ENCODE measurements at regions not wholly inside any gene's neighbourhood (a gene's known extent, or its start where the extent isn't known, plus 50 kb on each side); places are given as distances from the start of the nearest gene placed in this dataset.

DNA sequence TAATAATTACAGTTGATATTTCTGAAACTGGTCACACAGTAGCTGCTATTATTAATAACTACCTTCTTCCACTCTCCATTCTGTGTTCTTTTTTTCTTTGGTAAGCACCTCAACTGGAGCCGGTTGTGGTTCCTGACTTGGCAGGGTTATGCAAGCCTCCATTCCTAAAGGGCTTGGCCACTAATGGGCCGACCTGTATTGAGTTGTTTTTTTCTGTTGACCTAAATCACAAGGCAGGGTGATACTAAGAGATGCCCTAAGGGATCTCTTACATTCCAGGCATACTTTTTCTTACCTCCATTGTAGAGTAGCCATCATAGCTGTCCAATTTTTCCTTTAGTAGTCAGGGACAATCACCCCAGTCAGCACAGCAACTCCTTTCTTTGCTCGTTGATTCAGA lies 1295.8 kb upstream of the ADGRL3 start:
- no peak overlapping the region for H4K8ac ChIP-seq (ENCODE audit: extremely low read depth, insufficient read depth, low read length)
- H3K18ac ChIP-seq (ENCODE audit: extremely low read depth, low read length), result no peak overlapping the region
- no peaks in the 10 kb centered on the region; a peak in 1 of 4 replicates for H3K9me3 ChIP-seq (ENCODE audit: insufficient read depth in 2 of 2, low read depth in 1 of 2, low read length in 1 of 2)
- FAIRE-seq (no peak), DNase-seq (ENCODE audit: low read depth in 1 of 2, low spot score in 2 of 2) (no peak)
- no peak overlapping the region for H3K14ac ChIP-seq (ENCODE audit: insufficient read length)
- 93% methylated on average over 3 of the region's 3 CpGs; no CpG with 5 or more reads in 1 of the 2 experiments for WGBS, 2 experiments (ENCODE audit: extremely low coverage in 1 of 2, insufficient coverage in 1 of 2, insufficient read length in 1 of 2, insufficient replicate concordance in 2 of 2, low coverage in 1 of 2, low lambda C conversion rate in 2 of 2, missing lambda C conversion rate in 1 of 2)
- no peaks in the 10 kb centered on the region for H3K79me2 ChIP-seq (ENCODE audit: control insufficient read depth in 1 of 2, insufficient read depth in 2 of 2, low read length in 2 of 2)
- H3K4ac ChIP-seq (replicated peaks; ENCODE audit: insufficient read length, low read depth, low read length), result no peak overlapping the region
- no peaks in the 10 kb centered on the region for H3K27me3 ChIP-seq (replicated peaks in 1 of 4; ENCODE audit: control insufficient read depth in 3 of 4, extremely low read depth in 1 of 4, insufficient read depth in 3 of 4, low read length in 3 of 4)
- no peak overlapping the region for H3K4me2 ChIP-seq (ENCODE audit: insufficient read depth in 1 of 2, low read depth in 2 of 2, low read length in 2 of 2)
- H3K23ac ChIP-seq (ENCODE audit: insufficient read length), result no peak overlapping the region
- no peak overlapping the region for H2AK5ac ChIP-seq (ENCODE audit: low read depth, low read length)
- no peak overlapping the region for H3K4me3 ChIP-seq (ENCODE audit: extremely low read depth in 1 of 4, insufficient read depth in 2 of 4, low read depth in 3 of 4, low read length in 4 of 4)
- CTCF ChIA-PET (ENCODE audit: partially characterized antibody), result no interaction called here
- no peaks in the 10 kb centered on the region for H3K4me1 ChIP-seq (replicated peaks in 1 of 4; ENCODE audit: control insufficient read depth in 3 of 4, insufficient read depth in 4 of 4, low read length in 3 of 4)
- H2AFZ ChIP-seq (ENCODE audit: low read length), result no peak overlapping the region
- no peak overlapping the region for H3K9ac ChIP-seq (replicated peaks in 1 of 4; ENCODE audit: extremely low read depth in 1 of 4, low read depth in 3 of 4, low read length in 3 of 4)
- H3K23me2 ChIP-seq (ENCODE audit: low read depth, low read length), result no peaks in the 10 kb centered on the region
- POLR2A ChIA-PET (ENCODE audit: partially characterized antibody), result no interaction called here
- H3K36me3 ChIP-seq (ENCODE audit: control insufficient read depth in 2 of 4, insufficient read depth in 4 of 4, low read length in 3 of 4), result no peaks in the 10 kb centered on the region
- no peak overlapping the region for H2BK20ac ChIP-seq (ENCODE audit: low read length)
- no peak overlapping the region for H2BK12ac ChIP-seq (ENCODE audit: low read depth, low read length)
- no peak overlapping the region for H4K91ac ChIP-seq (replicated peaks; ENCODE audit: insufficient read length, low read length)
- no peak overlapping the region for H3K27ac ChIP-seq (ENCODE audit: low read depth, low read length)
- H2BK120ac ChIP-seq (replicated peaks; ENCODE audit: low read depth, low read length), result no peak overlapping the region
- H4K20me1 ChIP-seq (replicated peaks in 1 of 2; ENCODE audit: control insufficient read depth in 1 of 2, insufficient read depth in 2 of 2, low read length in 2 of 2), result no peaks in the 10 kb centered on the region
- no peak overlapping the region for H3K56ac ChIP-seq (replicated peaks; ENCODE audit: insufficient read length, low read depth, low read length)
- H4K5ac ChIP-seq (ENCODE audit: insufficient read length, low read depth, low read length), result no peak overlapping the region
- no peak overlapping the region for H2BK15ac ChIP-seq (ENCODE audit: low read length)
- H3K79me1 ChIP-seq (ENCODE audit: low read depth, low read length), result no peaks in the 10 kb centered on the region
- no peak overlapping the region for H2BK5ac ChIP-seq (ENCODE audit: low read depth, low read length)
- TF ChIP-seq KDM1A (IDR thresholded peaks at IDR 0.05; ENCODE audit: borderline replicate concordance, low read length) (no peak), EP300 (IDR thresholded peaks at IDR 0.05; ENCODE audit: borderline replicate concordance in 1 of 2, low read depth in 2 of 2, low read length in 2 of 2) (no peak), JUND (IDR thresholded peaks at IDR 0.05; ENCODE audit: low read length) (no peak), MAX (IDR thresholded peaks at IDR 0.05) (no peak), RXRA (IDR thresholded peaks at IDR 0.05; ENCODE audit: insufficient read depth, low read depth, low read length) (no peak), RAD21 (IDR thresholded peaks at IDR 0.05 in 1 of 2, conservative IDR thresholded peaks at IDR 0.05 in 1 of 2; ENCODE audit: low read depth in 2 of 2, low read length in 2 of 2) (no peak), HDAC6 (IDR thresholded peaks at IDR 0.05; ENCODE audit: low read depth, low read length) (no peak)
